ENCODE measurements at regions not wholly inside any gene's neighbourhood (a gene's known extent, or its start where the extent isn't known, plus 50 kb on each side); places are given as distances from the start of the nearest gene placed in this dataset.

DNA sequence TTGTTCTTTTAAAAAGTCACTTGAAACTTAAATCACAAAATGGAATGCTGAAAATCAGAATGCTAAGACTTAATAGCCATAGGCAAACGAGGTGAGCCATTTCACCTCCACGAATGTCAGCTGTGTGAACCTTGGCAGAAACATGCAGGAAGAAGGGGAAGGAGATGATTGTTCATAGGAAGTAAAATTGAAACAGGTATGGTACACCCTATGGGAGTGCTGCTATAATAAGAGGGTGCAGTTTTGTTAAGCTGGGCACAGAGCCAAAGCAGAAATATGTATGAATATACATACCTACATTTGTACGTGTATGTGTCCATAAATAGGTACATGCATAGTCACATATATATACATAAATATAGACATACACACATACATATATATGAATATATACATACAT lies 51.0 kb upstream of the SPINK5 start:
- H3K27ac ChIP-seq: no peak overlapping the region
- no peak for TF ChIP-seq ZFX (IDR thresholded peaks at IDR 0.05; ENCODE audit: borderline replicate concordance)
- TF ChIP-seq CTCF (IDR thresholded peaks at IDR 0.05): no peak

- TF ChIP-seq ZFX (IDR thresholded peaks at IDR 0.05; ENCODE audit: borderline replicate concordance) (no peak), CTCF (IDR thresholded peaks at IDR 0.05) (no peak)
- H3K27ac ChIP-seq: 0 out of 2 replicates have a peak overlapping the region, but pooled peaks have one; percentile 4
Measured at GRCh38 chr5:148011398-148012137, 52.2 kb upstream of the SPINK5 start.

DNA sequence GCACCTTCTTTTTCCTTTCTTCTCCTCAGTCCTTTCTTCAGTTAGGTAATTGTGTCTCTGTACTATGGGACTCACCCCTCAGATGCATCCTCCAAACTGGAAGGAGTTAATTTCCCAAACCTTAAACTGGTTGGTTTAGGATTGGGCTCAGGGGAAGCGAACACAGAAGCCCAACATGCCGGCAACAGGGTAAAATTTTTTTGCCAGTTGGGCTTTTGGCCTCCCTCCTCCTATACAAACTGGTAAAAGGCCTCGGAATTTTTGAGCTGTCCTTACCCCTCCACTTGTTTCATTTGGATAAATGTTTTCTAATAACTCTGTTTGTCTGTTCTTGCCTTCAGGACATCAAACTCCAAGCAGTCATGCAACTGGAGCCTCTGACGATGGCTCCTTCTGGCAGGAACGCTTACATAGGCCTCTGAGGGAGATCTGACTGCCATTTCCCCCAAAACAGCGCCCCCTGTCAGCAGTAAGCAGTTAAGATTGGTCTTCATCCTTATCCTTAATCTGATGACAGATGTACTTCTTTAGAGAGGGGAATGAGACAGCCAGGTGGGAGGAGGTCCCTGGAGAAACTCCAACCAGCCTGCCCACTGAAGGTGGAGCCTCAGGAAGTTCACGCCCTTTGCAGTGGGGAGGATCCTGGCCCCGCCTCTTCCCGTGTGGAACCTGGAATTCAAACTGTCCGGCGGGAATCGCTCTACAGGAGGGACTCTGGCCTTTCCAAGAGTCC lies 57.8 kb upstream of the SPINK5 start:
- TF ChIP-seq ZFX (IDR thresholded peaks at IDR 0.05; ENCODE audit: borderline replicate concordance): no peak
- peak; percentile 52 for TF ChIP-seq CTCF (IDR thresholded peaks at IDR 0.05)
- H3K27ac ChIP-seq: no peak overlapping the region

DNA sequence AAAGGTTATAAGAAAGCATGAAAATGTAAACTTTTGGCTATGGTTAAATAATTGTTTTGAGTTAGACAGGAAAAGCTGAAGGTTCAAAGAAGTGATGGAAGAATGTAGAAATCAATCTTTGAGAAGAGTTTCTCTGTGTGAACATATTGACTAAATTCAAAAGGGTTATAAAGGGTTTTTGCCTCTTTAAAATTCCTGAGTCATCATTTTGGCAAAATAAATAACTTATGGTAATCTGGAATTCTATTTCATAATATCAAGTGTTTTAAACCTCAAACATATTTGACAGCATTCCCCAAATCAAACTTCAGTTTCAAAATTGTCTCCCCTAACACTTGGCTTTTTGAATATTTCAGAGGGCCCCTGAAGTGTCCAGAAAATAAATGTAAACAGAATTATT lies 60.6 kb upstream of the SPINK5 start:
- no peak overlapping the region for H3K27ac ChIP-seq
- no peak for TF ChIP-seq CTCF (IDR thresholded peaks at IDR 0.05)
- TF ChIP-seq ZFX (IDR thresholded peaks at IDR 0.05; ENCODE audit: borderline replicate concordance): no peak

DNA sequence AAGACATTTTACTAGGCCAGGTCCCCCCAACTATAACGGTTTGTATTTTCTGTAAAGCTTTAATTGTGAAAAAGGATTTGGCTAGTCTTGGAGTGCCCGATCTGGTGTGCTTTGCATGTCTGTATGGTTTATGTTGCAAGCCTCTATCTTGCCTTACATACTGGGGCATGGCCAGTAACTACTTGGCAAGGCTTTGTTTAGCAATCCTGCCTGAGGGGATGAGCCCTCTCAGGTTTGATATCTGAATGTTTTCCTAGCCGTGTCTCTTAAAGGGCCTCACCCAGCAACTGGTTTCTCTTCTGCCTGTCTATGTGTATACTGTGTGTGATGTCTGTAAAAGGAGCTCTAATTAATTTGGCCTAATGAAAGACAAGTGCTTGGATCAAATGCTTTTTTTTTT lies 61.3 kb upstream of the SPINK5 start:
- TF ChIP-seq ZFX (IDR thresholded peaks at IDR 0.05; ENCODE audit: borderline replicate concordance) (no peak), CTCF (IDR thresholded peaks at IDR 0.05) (no peak)
- no peak overlapping the region for H3K27ac ChIP-seq

DNA sequence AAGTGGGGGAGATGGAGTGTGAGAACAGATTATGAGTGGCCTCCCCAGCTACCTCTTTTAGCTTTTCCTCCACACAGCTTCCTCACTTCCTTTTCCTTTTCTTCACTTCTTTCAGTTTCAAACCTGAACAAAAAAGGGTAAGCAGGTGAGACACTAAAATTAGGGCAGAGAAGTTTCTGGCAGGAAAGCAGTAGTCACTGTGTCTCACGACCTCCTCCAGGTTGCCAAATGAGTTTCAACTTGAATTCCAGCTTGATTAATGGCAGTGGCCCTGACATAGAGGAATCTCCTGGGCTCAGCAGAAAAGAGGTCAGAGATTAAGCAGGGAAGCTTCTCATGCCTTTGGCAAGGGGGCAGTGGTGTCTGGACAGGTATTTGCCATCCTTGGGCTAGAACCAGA lies 63.7 kb upstream of the SPINK5 start:
- TF ChIP-seq ZFX (IDR thresholded peaks at IDR 0.05; ENCODE audit: borderline replicate concordance) (no peak), CTCF (IDR thresholded peaks at IDR 0.05) (no peak)
- no peak overlapping the region for H3K27ac ChIP-seq

DNA sequence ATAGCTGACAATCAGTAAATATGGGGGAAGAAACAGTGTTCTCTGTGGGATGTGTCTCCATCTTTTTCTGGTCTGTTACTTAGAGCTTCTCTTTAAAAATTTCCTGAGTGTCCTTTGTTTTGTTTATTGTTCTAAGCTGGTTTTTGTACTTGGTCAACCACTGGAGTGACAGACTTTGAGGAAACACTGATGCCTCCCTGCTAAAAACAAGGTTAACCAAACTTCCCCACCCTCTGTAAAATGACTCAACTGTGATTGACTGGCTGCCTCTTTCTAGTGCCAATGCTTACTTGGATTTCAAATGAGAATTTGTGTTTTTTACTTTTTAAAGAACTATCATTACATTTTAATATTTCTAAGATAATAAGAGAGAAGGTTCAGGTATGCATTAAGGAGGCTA lies 65.1 kb upstream of the SPINK5 start:
- no peak for TF ChIP-seq ZFX (IDR thresholded peaks at IDR 0.05; ENCODE audit: borderline replicate concordance)
- no peak for TF ChIP-seq CTCF (IDR thresholded peaks at IDR 0.05)
- no peak overlapping the region for H3K27ac ChIP-seq

All from 22Rv1 (cell line).